NCI-H226 (cell line): ENCODE measurements at regions not wholly inside any gene's neighbourhood (a gene's known extent, or its start where the extent isn't known, plus 50 kb on each side); places are given as distances from the start of the nearest gene placed in this dataset.

Source experiments
- DNase-seq: peaks from one replicate; pipeline ENCODE4 v3.0.0-alpha.2; 2015

DNA sequence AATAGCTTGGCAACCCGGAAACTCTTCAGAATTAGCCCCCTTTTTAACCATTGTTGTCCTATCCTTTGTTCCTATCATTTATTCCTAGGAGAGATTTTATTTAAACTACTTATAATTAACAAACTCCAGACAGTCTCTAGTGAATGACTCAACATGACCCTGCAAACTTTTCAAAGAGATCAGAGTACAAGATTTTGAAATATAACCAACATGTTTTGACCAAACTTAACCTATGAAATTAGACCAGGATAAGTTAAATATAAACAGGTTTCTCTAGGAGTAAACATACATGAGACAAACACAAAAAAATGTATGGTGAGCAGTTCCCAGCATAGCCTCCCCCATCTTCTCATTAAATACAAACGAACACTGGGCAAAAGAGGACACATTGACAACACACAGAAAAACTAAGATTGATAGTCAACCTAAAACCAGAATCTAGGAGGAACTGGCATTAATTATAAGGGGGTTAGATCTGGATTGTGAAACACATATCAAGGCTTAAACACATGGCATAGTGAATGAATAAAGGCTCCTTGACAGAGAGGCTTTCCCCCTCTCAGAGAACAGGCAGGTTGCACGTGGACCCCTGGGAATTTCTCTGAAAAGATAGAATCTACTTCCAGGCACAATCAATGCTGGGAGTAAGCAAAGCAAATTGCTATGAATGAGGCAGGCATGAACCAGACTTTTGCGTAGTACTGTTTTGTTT is 284.1 kb downstream of the IRS1 start:
- no peak for DNase-seq

- DNase-seq = peak; percentile 37
Measured at GRCh38 chr2:226514895-226515294, 284.7 kb downstream of the IRS1 start.

DNA sequence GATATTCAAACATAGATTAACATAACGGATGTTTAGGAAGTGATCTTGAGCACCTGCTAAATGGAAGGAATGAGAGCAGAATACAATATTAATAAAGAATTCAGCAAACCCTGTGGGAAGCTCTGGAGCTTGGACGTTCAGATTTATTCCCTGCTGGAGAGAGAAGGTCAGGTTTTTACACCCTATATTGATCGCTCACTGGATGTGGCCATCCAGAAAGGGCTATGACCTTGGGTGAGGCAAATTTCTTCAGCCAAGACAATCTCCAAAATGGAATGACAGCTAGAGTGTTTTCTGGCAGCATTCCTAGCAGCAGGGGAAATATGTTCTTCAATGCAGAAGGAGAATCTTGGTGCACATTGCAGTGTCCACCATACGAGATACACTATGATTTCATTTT is 288.3 kb downstream of the IRS1 start:
- DNase-seq = no peak

GRCh38 chr2:226508683-226509082 is 290.9 kb downstream of the IRS1 start:
- DNase-seq = no peak

DNA sequence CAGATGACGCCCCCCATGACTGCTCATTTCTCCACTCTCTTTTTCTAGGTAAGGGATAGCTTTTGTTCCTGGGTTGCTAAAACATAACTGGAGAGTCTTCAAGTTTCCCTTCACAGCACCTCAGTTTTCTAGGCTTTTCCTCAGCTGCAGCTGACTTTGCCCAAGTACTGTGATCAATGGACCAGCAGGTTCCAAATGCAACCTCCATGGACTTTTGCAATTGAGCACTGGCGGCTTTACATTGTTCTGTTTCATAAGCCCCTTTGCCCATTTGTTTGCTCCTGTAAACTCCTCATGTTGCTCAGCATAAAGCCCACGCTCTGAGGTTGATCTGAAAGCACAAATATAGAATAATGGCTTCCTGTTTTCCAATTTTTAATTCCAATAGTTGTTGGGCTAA is 291.6 kb downstream of the IRS1 start:
- DNase-seq = no peak

DNA sequence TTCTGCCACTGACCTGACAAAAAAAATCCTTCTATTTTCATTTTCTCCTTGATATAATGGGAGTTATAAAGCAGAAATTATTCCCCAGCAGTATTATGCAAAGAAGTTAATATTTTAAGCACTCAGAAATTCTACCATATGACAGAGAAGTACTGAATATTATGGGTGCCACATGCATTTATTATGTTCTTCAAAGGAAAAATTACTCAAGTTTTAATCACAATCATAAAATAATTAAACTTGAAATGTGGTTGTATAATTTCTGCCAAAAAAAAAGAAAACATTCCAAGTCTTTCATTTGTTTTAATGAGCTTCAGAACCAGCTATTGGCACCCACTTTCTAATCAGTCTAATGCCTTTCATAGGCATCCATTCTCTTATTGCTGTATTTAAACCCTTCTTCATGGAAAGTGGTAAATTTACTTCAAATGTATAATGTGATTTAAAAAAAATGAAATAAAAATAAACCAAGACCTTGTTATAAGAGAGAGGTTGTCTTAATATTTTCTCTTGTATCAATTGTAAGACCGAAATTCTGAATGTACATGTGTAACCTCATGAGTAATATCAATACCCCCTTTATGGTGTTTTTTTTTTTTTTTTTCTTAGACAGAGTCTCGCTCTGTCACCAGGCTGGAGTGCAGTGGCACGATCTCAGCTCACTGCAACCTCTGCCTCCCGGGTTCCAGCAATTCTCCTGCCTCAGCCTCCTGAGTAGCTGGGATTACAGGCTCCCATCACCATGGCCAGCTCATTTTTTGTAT is 302.3 kb downstream of the IRS1 start:
- no peak for DNase-seq

DNA sequence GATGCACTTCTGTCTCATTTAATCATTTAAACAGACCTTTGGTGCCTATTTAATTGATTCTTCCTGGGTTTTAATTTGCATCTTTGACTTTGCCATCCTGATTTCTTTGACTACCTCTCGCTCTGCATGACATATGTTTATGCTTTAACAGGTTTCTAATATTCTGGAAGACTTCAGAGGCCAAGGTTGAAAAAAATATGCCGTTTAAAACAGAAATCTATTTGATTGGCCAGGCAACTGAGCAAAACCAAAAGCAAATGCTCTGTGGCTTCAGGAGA is 303.4 kb downstream of the IRS1 start:
- DNase-seq = no peak

GRCh38 chr2:226495466-226496272 is 304.0 kb downstream of the IRS1 start:
- no peak for DNase-seq

DNA sequence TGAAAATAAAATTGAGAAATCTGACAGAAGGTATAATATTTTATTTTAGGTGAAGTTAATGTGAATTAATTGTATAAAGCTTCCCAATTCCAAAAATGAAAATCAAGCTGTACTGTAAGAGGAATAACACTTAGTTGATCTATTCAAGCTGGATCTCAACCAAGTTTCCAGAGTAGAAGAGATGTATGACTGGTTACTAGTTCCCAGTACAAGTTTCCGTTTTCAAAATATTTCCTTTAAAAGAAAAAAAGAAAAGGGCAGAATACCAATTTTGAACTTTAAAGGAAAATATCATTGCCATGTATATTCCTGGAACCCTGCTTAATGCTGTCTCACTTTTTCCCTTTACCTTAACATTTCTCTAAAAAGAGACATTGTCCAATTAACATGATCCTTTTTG is 308.5 kb downstream of the IRS1 start:
- no peak for DNase-seq

DNA sequence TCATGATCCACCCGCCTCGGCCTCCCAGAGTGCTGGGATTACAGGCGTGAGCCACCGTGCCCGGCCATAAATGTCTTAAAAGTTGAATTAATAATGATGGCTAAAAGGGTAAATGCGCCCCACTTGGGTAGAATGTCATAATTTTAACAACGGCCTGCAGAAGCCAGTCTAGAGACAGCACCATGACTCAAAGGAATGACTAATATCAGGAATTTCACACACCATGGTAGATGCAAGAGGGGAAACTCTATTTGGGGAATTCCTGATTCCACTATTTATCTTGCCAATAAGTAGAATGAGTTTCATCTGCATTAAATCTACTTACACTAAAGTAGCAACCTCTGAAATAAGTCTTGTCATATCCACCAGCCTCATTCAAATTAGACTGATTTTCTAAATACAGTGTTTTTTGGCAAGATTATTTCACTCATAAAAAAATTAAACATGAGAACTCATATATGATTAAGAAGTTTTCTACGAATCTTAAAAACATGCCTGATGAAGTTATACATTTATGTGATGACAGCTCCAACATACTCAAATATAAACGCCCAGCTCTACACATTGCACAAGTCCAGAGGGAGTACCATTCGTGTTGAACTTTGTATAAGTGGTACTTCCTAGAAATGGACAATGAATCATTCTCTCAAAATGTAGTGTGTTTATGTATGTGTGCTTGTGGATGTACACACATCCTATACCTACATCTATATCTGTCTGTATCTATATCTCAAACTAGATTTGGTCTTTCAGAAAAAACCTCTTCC is 309.7 kb downstream of the IRS1 start:
- DNase-seq = peak; percentile 85

DNA sequence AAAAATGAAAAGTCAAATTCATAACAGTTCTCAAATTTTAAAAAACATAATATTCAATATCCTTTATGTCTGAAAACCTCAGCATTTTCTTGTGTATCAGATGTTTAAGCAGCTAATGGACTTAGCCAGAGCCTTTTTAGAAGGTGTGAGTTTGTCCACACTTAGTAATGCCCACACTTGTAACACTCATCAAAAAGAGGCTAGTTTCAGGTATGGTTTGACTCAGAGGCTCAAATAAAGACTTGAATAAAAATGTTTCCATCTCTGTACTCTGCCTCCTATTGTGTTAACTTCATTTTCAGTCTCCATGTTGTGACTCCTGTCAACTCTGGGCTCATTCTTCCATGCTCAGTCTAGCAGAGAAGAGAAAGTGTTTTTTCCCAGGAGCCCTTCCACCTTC is 311.6 kb downstream of the IRS1 start:
- DNase-seq = no peak

- DNase-seq = no peak
Measured at GRCh38 chr2:226487573-226487972, 312.0 kb downstream of the IRS1 start.

DNA sequence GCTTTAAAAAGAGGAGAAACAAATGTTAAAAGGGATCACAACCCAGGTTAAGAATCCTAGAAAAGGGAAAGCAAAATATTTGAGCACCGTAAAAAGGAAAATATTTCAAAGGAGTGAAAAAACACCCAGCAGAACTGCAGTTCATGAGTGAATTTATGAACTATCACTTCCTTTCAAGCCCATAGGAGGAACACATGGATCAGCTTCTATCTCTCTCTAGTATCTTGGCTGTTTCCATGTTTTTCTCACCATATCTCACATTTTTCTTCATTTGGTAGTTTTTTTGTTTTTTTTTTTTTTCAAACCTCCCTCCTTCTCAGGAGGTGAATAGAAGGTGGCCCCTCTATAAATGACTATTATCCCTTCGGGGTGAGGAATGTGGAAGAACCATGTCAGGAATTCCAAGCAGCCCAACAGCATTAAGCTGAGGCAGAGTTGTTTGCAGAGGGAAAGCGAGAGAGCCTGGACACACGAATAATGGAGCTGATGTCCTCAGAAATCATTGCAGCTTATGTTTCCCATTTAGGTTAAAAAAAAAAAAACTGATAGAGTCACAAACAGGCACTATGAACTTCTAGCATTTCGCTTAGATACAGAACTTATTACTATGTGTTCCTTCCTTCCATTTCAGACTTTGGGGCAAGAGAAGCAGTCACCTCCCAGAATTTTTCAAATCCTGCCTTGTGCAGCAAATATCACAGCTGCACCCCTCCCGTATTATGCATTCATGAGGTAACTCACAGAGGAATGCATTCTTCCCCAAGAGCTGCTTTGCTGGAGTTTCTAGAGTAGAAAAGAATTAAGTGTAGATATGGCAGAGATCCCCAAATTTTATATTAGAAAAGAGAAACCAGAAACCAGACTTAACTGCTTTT is 315.6 kb downstream of the IRS1 start:
- DNase-seq = peak; percentile 49

DNA sequence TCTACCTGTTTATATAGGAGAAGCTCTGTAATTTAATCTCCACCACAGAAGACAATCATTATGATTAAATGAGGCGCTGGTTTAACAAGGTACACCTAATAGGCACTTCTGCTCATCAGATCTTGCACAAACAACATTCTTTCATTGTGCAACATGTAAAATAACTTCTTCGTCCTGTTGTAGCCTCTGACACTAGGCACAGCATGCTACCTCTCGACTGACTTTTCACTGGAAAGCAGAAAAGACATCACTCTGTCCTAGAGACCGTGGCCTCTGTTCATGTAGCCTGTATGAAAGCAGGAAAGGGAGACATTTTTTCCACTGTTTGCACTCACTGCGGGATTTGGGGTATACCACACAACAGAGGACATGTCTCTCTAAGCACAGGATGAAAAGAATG is 316.5 kb downstream of the IRS1 start:
- DNase-seq = no peak

GRCh38 chr2:226478109-226478809 is 321.4 kb downstream of the IRS1 start:
- DNase-seq = peak; percentile 98

- no peak for DNase-seq
Measured at GRCh38 chr2:226477221-226478108, 322.2 kb downstream of the IRS1 start.

DNA sequence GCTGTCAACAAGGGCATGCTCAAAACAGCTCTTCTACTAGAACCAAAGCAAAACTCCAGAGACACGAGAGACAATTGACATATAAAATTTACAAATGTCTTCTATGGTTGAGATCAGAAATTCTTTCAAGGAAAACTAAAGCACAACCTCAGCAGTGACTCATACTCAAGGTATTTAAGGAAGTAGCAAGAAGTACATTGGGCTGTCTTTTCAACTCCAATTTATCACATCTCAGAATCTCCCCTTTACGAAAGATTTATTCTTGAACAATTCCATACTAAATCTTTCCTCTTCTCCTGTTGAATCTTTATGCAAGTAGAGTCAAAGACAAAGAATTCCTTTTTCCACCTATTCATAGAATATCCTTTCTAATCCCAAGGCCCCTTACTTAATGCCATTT is 324.0 kb downstream of the IRS1 start:
- DNase-seq = peak; percentile 84

DNA sequence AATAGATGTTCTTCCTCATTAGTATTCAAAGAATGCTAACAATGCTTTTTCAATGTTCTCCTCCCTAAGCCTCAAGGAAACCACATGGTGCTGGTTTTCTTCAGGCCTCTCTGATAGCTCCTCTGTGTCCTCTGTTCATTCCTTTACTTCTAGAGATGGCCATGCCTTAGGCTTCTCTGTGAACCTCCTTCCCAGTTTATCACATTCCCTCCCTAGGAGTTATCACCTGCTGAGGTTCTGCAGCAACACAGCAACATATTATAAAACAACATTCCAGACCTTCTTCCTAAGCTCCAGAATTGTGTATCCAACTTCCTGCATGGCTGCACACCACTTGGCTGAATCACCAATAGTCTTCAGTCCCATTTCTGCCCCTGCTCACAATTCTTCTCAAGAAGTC is 325.5 kb downstream of the IRS1 start:
- DNase-seq = peak; percentile 83

GRCh38 chr2:226471987-226472470 is 327.6 kb downstream of the IRS1 start:
- no peak for DNase-seq

DNA sequence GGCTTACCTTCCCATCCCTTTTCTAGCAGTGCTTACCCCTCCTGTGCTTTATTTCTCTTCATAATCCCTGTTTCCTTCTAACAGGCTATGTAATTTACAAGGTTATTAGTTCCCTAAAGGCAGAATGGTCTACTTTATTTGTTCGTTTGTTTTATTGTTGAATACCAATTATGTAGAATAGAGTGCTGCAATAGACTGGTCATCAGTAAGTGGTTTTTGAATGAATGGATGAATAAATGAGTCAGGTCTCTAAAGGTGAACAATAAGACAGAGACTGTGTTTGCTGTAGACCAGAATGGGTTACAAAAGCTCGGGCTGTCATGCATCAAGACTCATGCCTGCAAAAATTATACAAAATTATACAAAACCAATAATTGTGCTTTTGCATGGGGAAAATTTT is 332.0 kb downstream of the IRS1 start:
- DNase-seq = no peak
